Lower leg skin (tissue), 4 donors: ENCODE measurements at regions not wholly inside any gene's neighbourhood (a gene's known extent, or its start where the extent isn't known, plus 50 kb on each side); places are given as distances from the start of the nearest gene placed in this dataset.
A peak's percentile ranks its signal among the peaks of the same experiment; 100 is the strongest.

Experiments used
- DNase-seq, 2 donors: peaks; one replicate each; pipeline ENCODE4 v3.0.0-alpha.2; 2019; ENCODE audit warnings: low spot score in 2 of 2
- H3K4me3 ChIP-seq: fragments of 200-600 bp; sonication (generic); 2 replicates; pipeline ENCODE4 v1.5.1; 2017; ENCODE audit warnings: mild to moderate bottlenecking, low read depth; ENCODE audit not compliant: poor library complexity, severe bottlenecking
- POLR2A ChIP-seq, 2 donors: fragments of 450-650 bp; IDR thresholded peaks; one replicate each; pipeline ENCODE4 v1.6.1; 2016 to 2017; ENCODE audit warnings: antibody characterized with exemption in 2 of 2, mild to moderate bottlenecking in 1 of 2, moderate library complexity in 1 of 2
- WGBS, 2 donors: methylation state at CpG; one replicate each; pipeline ENCODE4 v1.1.5; 2018; 5-methylcytosine and 5-hydroxymethylcytosine counted together
- intact Hi-C: fragments of 100-400 bp; cut with DNase I; formaldehyde crosslinking; loops from one replicate; pipeline ENCODE4 v1.15.0; 2023; ENCODE audit warnings: low total_unique reads
- TF ChIP-seq, protein P1 (sequence below), 3 donors: fragments of 450-650 bp; IDR thresholded peaks; one replicate each; pipeline ENCODE4 v1.5.1; 2016; ENCODE audit warnings: antibody characterized with exemption in 3 of 3, mild to moderate bottlenecking in 3 of 3, moderate library complexity in 2 of 3

DNA sequence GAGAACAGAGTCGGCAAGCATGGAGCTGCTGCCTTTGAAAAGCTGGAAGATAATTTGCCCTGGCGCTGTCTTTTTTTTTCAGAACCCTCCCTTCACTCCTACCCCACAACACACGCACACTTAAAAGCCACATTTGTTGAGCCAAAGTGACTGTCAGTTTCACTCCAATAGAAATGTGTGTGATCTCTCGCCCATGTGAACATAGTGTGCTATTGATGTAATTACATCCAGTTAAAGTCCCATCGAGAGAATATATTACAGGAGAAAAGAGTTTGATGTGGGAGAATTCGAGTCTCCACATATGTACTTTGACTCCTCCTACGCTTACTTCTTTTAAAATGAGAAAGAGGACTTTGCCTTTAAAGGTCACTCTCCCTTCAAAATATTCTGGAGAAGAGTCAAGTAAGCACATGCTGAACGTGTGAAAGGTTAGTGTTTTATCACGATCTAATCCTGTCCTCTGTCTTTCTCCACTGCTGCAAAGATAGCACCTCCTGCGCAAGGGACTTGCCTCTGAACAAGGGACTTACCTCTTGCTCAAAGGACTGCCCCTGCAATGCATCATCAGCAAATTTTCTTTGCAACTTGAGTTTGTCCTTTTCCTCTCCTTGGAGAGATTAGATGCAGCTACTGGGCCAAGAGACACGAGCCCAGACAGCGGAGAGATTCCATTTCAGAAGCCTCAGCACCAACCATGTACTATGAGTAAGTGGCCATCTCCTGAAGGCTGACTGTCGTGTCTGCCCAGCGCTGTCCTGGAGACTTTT, 613.9 kb downstream of the PTPRU start:
- intact Hi-C loops = no loop called here
- TF ChIP-seq POLR2A (IDR thresholded peaks at IDR 0.05) = no peak
- TF ChIP-seq, protein P1, sequence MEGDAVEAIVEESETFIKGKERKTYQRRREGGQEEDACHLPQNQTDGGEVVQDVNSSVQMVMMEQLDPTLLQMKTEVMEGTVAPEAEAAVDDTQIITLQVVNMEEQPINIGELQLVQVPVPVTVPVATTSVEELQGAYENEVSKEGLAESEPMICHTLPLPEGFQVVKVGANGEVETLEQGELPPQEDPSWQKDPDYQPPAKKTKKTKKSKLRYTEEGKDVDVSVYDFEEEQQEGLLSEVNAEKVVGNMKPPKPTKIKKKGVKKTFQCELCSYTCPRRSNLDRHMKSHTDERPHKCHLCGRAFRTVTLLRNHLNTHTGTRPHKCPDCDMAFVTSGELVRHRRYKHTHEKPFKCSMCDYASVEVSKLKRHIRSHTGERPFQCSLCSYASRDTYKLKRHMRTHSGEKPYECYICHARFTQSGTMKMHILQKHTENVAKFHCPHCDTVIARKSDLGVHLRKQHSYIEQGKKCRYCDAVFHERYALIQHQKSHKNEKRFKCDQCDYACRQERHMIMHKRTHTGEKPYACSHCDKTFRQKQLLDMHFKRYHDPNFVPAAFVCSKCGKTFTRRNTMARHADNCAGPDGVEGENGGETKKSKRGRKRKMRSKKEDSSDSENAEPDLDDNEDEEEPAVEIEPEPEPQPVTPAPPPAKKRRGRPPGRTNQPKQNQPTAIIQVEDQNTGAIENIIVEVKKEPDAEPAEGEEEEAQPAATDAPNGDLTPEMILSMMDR (IDR thresholded peaks at IDR 0.05) = no peak
- DNase-seq = no peak
- 57 to 58% methylated on average over 14 of the region's 14 CpGs for WGBS, 2 donors
- no peak overlapping the region for H3K4me3 ChIP-seq

DNA sequence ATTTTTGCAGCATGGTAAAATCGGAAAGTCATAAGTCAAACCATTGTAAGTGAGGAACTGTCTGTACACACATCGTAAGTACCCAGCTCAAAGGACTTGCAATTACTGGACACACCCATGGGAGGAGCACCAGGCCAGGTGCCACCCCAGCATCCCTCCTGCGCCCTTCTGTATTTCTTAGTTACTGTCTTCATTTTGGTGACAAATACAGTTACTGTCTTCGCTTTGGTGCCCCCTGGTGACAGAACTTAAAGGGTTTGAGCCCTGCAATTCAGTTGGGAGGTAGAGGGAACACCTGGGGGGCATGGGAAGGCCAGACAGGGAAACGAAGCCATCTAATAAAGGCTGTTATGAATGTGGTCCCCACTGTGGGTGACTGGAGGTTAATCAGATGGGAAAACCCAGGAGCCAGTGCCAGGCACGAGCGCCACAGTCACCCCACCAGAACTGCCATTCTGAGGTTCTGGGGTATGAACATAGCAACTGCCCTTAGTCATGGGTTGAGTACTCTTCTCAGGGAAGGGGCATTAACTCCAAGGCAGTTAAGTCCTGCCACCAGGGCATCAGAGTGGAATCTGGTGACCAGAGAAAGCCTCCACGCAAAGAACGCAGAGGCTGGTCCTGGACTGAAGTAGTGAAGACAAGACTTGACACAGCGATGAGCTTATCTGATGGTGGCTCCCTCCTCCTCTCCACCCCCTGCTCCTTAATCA, 612.9 kb downstream of the PTPRU start:
- intact Hi-C loops = no loop called here
- WGBS, 2 donors = 59 to 68% methylated on average over 10 of the region's 10 CpGs
- TF ChIP-seq POLR2A (IDR thresholded peaks at IDR 0.05) = no peak
- H3K4me3 ChIP-seq = no peak overlapping the region
- peak in 1 of 2 donors; percentile 60 for DNase-seq

DNA sequence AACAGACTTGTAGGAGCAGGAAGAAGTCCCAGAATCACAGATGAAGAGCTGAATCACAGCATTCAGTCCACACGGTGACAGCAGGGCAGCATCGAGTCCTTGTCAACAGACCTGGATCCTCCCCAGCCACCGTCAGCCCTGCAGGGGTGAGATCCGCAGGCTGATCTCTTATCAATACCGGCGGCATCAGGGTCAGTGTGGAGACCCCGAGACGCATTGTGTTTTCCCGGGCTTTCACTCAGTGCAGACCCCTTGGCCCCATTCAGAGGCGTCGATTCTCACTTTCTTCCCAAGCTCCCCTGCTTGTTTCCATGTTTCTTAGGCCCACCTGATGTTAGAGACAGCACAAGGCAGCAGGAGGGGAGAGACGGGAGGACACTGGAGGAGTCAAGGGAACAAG, 609.6 kb downstream of the PTPRU start:
- DNase-seq = no peak
- no peak overlapping the region for H3K4me3 ChIP-seq
- intact Hi-C loops = no loop called here
- WGBS, 2 donors = 72 to 75% methylated on average over 12 of the region's 12 CpGs
- TF ChIP-seq, protein P1 (IDR thresholded peaks at IDR 0.05) = no peak
- no peak for TF ChIP-seq POLR2A (IDR thresholded peaks at IDR 0.05)

DNA sequence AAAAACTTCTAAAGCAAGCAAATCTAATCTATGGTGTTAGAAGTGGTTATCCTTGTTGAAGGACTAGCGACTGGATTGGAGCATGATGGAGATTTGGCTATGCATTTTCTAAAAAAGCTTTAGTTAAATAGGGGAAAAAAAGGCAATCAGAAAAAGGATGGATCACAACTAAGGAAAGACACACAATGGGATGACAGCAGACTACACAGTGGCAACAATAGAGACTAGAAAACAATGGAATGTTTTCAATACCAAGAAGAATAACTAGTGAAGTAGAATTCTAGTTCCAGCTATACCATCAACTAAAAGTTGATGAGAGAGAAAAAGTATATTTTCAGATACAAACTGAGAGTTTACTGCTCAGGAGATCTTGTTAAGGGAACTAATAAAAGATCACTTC, 605.8 kb downstream of the PTPRU start:
- intact Hi-C loops = no loop called here
- no peak overlapping the region for H3K4me3 ChIP-seq
- DNase-seq = no peak
- 62 to 80% methylated on average over 1 of the region's 1 CpG for WGBS, 2 donors
- no peak for TF ChIP-seq POLR2A (IDR thresholded peaks at IDR 0.05)
- TF ChIP-seq, protein P1 (IDR thresholded peaks at IDR 0.05) = no peak

DNA sequence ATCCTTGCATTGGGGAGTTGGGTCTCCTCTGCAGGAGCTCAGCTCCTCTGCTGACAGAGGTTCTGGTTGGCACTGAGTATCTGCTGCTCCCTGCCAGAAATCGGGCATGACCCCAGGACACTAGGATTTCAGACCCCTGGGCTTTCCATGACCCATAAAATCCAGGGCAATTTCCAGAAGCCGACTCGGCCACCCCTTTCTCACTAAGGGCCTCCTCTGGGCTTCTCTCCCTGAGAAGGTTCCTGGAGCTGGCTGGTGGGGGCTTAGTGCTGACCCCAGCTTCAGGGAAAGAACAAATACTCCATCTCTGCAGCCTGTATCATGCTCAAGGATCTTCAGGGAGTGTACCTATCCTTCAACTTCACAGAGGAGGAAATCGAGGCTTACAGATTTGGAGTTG, 603.4 kb downstream of the PTPRU start:
- DNase-seq = peak in 1 of 2 donors; percentile 74
- intact Hi-C loops = no loop called here
- 63 to 69% methylated on average over 4 of the region's 4 CpGs for WGBS, 2 donors
- TF ChIP-seq, protein P1 (IDR thresholded peaks at IDR 0.05) = no peak
- TF ChIP-seq POLR2A (IDR thresholded peaks at IDR 0.05) = no peak
- H3K4me3 ChIP-seq = no peak overlapping the region

DNA sequence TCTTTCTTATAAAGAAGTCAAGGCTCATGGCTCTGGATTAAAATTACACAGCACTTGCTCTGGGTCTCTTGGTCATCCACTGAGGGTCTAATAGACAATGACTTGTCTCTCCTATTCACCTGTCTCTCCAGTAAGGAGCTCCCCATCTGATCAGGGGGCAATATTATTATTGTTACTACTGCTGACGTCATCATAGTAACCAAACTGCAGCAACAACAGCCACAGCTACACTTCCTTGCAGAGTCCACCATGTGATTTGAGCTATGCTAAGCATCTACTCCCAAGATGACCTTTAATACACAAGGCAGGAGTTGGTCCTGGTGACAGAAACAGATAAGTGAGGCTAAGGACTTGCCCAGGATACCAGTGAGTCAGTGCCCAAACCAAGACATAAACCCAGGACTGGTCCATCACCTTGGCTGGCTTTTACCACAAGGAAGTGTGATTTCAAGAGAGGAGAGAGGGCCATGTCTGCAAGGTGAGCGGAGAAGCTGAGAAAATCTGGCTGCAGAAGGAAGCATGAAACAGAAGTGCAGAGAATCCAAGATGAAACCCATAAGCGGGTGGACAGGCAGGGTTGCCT, 602.5 kb downstream of the PTPRU start:
- intact Hi-C loops = no loop called here
- no peak for TF ChIP-seq POLR2A (IDR thresholded peaks at IDR 0.05)
- TF ChIP-seq, protein P1 (IDR thresholded peaks at IDR 0.05) = no peak
- no peak overlapping the region for H3K4me3 ChIP-seq
- DNase-seq = no peak
- 69 to 78% methylated on average over 3 of the region's 3 CpGs for WGBS, 2 donors
